ENCODE measurements at regions not wholly inside any gene's neighbourhood (a gene's known extent, or its start where the extent isn't known, plus 50 kb on each side); places are given as distances from the start of the nearest gene placed in this dataset.
A peak's percentile ranks its signal among the peaks of the same experiment; 100 is the strongest.

DNA sequence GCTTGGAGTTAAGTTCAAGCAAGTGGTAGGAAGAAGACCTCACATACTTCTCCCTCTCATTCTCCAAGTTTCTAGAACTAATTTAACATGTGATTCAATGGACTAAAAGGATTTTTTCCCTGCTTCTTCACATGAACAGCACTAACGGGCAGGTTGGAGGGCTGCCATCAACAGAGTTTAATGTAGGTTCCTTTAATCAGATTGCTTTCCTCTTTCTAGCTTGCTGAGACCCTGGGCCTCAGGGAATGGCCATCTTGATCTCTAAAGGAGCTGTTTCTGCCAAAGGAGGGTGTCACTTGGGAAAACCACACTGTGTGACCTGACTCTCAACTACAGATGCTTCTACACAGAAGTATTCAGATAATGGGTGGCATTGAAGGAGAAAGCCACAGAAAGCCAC lies 223.3 kb downstream of the PIK3R1 start:
- ATAC-seq (no peak), DNase-seq (no peak)
- Mint-ChIP-seq H3K4me1 (ENCODE audit: low read depth) (peaks cover 34% of the 10 kb centered on the region), H3K36me3 (ENCODE audit: insufficient read depth) (no peaks in the 10 kb centered on the region), H3K27me3 (ENCODE audit: low read depth) (peaks cover 2% of the 10 kb centered on the region), H3K9me3 (no peaks in the 10 kb centered on the region), H3K4me3 (no peak overlapping the region)

GRCh38 chr5:68440245-68440644 lies 224.7 kb downstream of the PIK3R1 start:
- DNase-seq (no peak), ATAC-seq (no peak)
- no peak overlapping the region for H3K4me3 Mint-ChIP-seq
- H3K27me3 Mint-ChIP-seq (ENCODE audit: low read depth) = peaks cover 2% of the 10 kb centered on the region
- H3K36me3 Mint-ChIP-seq (ENCODE audit: insufficient read depth) = no peaks in the 10 kb centered on the region
- H3K9me3 Mint-ChIP-seq = no peaks in the 10 kb centered on the region
- peaks cover 22% of the 10 kb centered on the region for H3K4me1 Mint-ChIP-seq (ENCODE audit: low read depth)

DNA sequence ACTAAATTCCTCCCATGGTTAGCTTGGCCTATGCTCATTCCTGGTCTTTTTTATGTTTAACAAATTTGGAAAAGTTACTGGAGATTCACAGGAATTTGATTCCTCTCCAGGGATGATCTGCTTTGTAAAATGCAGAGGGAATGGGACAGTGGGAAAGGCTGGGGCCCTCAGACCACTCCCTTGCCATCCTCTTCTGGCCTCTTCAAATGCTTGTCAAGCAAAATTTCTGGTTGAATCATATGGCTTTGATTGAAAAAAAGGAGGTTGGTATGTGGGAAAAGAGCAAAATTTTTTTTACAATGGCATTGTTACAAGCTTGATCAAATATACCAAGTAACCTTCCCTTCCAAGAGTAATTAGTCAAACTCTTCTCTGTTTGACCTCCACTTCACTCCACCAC lies 225.1 kb downstream of the PIK3R1 start:
- peaks cover 2% of the 10 kb centered on the region for H3K27me3 Mint-ChIP-seq (ENCODE audit: low read depth)
- no peaks in the 10 kb centered on the region for H3K36me3 Mint-ChIP-seq (ENCODE audit: insufficient read depth)
- DNase-seq = no peak
- H3K4me1 Mint-ChIP-seq (ENCODE audit: low read depth) = peaks cover 18% of the 10 kb centered on the region
- no peaks in the 10 kb centered on the region for H3K9me3 Mint-ChIP-seq
- no peak for ATAC-seq
- H3K4me3 Mint-ChIP-seq = no peak overlapping the region

DNA sequence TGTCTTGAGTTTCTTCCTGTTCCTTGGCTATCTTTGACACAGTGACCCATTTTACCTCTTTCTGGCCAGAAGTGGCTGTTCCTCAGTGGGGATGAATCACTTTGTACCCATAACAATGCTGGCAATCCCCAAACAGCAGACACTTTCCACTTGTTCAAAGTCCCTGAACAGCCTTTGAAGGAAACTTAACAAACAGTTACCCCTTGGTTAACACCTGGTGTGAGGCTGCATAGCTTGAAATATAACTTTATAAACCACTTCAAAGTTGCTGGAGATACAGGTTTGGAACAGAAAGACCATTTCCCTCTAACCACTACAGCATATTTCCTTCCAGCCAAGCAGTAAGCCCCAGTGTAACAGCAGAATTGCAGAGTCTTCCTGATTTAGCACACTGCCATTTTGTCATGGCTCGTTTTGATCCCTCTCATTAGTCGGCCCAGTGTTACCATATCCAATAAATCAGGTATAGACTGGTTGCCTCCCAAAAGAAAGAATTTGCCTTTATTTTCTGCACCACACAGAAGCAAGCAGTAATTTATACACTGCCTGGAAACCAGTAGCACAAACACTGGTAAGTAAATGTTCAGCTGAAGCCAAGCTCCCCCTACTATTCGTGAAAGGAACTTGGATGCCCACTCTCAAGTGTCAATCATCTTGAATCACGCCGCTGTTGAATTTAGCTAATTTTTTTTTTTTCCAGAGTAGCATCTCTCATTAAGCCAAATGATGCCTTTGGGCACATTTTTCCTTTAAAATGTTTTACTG lies 225.9 kb downstream of the PIK3R1 start:
- H3K36me3 Mint-ChIP-seq (ENCODE audit: insufficient read depth) = no peaks in the 10 kb centered on the region
- H3K27me3 Mint-ChIP-seq (ENCODE audit: low read depth) = peaks cover 2% of the 10 kb centered on the region
- H3K9me3 Mint-ChIP-seq = no peaks in the 10 kb centered on the region
- no peak for DNase-seq
- H3K4me1 Mint-ChIP-seq (ENCODE audit: low read depth) = peaks cover 15% of the 10 kb centered on the region
- peak; percentile 75 to 89 for ATAC-seq
- no peak overlapping the region for H3K4me3 Mint-ChIP-seq

DNA sequence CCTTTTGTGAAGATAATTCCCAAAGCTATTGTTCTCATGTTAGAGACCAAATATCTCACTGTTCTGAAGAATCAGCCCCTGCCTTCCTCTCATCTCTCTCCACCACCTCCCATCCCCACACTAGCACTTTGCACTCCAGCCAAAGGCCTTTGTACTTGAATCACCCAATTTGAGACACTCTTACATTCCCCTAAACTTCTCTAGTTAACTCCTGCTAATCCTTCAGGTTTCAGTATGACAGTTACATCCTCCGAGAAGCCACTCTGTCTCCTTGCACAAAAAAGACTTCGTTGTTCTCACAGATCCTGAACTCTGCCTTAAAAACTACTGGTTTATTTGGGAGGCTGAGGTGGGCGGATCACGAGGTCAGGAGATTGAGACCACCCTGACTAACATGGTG lies 227.5 kb downstream of the PIK3R1 start:
- DNase-seq = no peak
- ATAC-seq = no peak
- no peak overlapping the region for H3K4me3 Mint-ChIP-seq
- H3K27me3 Mint-ChIP-seq (ENCODE audit: low read depth) = peaks cover 2% of the 10 kb centered on the region
- H3K4me1 Mint-ChIP-seq (ENCODE audit: low read depth) = peaks cover 15% of the 10 kb centered on the region
- no peaks in the 10 kb centered on the region for H3K9me3 Mint-ChIP-seq
- H3K36me3 Mint-ChIP-seq (ENCODE audit: insufficient read depth) = no peaks in the 10 kb centered on the region

- peaks cover 2% of the 10 kb centered on the region for H3K27me3 Mint-ChIP-seq (ENCODE audit: low read depth)
- H3K4me3 Mint-ChIP-seq = no peak overlapping the region
Measured at GRCh38 chr5:68444048-68444447, 228.5 kb downstream of the PIK3R1 start.

GRCh38 chr5:68444833-68445232 lies 229.3 kb downstream of the PIK3R1 start:
- no peak for DNase-seq
- no peak for ATAC-seq
- Mint-ChIP-seq H3K4me1 (ENCODE audit: low read depth) (peaks cover 15% of the 10 kb centered on the region), H3K4me3 (no peak overlapping the region), H3K9me3 (no peaks in the 10 kb centered on the region), H3K27me3 (ENCODE audit: low read depth) (peaks cover under 1% of the 10 kb centered on the region), H3K36me3 (ENCODE audit: insufficient read depth) (no peaks in the 10 kb centered on the region)

More at GRCh38 chr5:68444048-68444447, 228.5 kb downstream of the PIK3R1 start:
- no peaks in the 10 kb centered on the region for H3K36me3 Mint-ChIP-seq (ENCODE audit: insufficient read depth)
- DNase-seq = no peak
- H3K4me1 Mint-ChIP-seq (ENCODE audit: low read depth) = peaks cover 15% of the 10 kb centered on the region
- H3K9me3 Mint-ChIP-seq = no peaks in the 10 kb centered on the region
- no peak for ATAC-seq

DNA sequence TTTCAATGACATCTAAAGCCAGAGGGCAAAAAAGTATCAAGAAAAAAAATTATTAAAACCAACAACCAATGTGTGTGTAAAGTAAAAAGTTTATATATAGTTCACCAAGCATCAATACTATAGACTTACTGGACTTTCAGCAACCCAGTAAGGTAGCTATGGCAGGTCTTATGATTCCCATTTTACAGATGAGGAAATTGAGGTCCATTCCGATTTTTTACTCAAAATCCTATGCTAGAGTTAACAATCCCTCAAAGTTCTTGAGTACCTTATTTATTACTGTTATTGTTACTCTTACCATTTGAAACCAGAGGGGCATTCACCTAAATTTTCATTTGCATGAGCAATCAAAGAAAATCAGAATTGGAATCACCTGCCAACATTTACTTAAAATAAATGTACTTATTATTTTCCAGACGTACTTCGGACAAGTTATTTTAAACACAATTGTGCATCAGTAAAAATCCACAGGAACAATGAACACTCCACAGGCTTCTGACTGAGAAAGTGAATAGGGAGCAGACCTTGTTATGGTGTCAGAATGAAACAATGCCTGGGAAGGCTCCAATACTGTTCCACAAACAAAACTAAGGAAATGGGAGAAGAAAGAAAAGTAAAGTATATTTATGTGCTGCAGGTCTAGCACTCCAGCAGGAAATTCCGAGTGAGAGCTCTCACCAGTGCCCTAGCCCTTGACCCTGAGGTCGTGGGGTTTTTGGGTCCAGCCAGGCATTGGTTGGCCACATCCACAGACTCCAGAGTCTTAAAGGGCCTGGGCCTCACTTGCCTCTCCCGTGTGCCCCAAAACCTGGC lies 229.9 kb downstream of the PIK3R1 start:
- no peak for ATAC-seq

GRCh38 chr5:68446070-68446357 lies 230.5 kb downstream of the PIK3R1 start:
- H3K4me3 Mint-ChIP-seq = no peak overlapping the region
- no peaks in the 10 kb centered on the region for H3K9me3 Mint-ChIP-seq
- DNase-seq (no peak), ATAC-seq (no peak)
- H3K36me3 Mint-ChIP-seq (ENCODE audit: insufficient read depth) = no peaks in the 10 kb centered on the region
- peaks cover 12% of the 10 kb centered on the region for H3K4me1 Mint-ChIP-seq (ENCODE audit: low read depth)
- no peaks in the 10 kb centered on the region for H3K27me3 Mint-ChIP-seq (ENCODE audit: low read depth)

More for the DNA sequence above, 229.9 kb downstream of the PIK3R1 start:
- Mint-ChIP-seq H3K9me3 (no peaks in the 10 kb centered on the region), H3K27me3 (ENCODE audit: low read depth) (no peaks in the 10 kb centered on the region), H3K4me1 (ENCODE audit: low read depth) (peaks cover 15% of the 10 kb centered on the region), H3K36me3 (ENCODE audit: insufficient read depth) (no peaks in the 10 kb centered on the region), H3K4me3 (no peak overlapping the region)
- DNase-seq = no peak

DNA sequence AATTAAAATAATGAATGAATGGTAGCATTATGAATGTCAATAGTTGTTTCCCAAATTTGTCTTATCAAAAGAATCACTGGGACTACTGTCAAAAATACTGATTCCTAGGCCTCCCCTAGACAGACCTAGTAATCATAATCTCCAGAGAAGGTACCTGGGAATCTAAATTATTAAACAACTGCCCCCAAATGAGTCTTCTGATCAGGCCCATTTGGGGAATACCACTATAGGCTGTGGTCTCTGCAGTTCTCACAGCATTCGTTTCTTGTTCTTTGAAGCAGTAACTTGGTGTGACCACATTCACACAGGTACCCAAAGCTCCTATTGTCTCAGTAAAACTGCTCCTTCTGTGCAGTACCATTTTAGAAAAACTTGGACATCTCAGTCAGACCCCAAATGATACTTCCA lies 230.9 kb downstream of the PIK3R1 start:
- Mint-ChIP-seq H3K36me3 (ENCODE audit: insufficient read depth) (no peaks in the 10 kb centered on the region), H3K27me3 (ENCODE audit: low read depth) (no peaks in the 10 kb centered on the region), H3K4me1 (ENCODE audit: low read depth) (peaks cover 7% of the 10 kb centered on the region), H3K4me3 (no peak overlapping the region), H3K9me3 (no peaks in the 10 kb centered on the region)
- ATAC-seq (no peak), DNase-seq (no peak)

GRCh38 chr5:68447136-68447929 lies 231.8 kb downstream of the PIK3R1 start:
- no peaks in the 10 kb centered on the region for H3K36me3 Mint-ChIP-seq (ENCODE audit: insufficient read depth)
- H3K9me3 Mint-ChIP-seq = no peaks in the 10 kb centered on the region
- ATAC-seq = no peak
- DNase-seq = no peak
- no peaks in the 10 kb centered on the region for H3K27me3 Mint-ChIP-seq (ENCODE audit: low read depth)
- H3K4me3 Mint-ChIP-seq = no peak overlapping the region
- peaks cover 4% of the 10 kb centered on the region for H3K4me1 Mint-ChIP-seq (ENCODE audit: low read depth)

DNA sequence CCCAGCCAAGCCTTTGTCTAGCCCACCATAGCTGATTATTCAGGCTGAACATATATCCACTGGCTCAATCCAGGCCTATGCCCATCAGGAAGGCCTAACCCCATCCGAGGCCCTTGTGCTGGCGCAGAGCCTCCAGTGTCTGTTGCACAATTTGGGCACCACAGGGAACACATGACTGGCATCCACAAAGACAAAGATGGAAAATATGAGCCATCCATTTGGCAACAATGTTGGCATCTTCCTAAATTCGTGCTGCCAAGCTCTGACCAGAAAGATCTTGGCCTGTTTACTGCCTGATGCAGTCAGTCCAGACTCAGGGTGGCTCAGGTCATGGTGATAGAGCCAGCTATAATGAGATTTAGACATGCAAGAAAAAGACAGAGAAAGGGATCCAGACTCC lies 233.8 kb downstream of the PIK3R1 start:
- DNase-seq (no peak), ATAC-seq (no peak)
- Mint-ChIP-seq H3K4me3 (no peak overlapping the region), H3K4me1 (ENCODE audit: low read depth) (no peaks in the 10 kb centered on the region), H3K9me3 (peaks cover 6% of the 10 kb centered on the region), H3K36me3 (ENCODE audit: insufficient read depth) (no peaks in the 10 kb centered on the region), H3K27me3 (ENCODE audit: low read depth) (no peaks in the 10 kb centered on the region)

DNA sequence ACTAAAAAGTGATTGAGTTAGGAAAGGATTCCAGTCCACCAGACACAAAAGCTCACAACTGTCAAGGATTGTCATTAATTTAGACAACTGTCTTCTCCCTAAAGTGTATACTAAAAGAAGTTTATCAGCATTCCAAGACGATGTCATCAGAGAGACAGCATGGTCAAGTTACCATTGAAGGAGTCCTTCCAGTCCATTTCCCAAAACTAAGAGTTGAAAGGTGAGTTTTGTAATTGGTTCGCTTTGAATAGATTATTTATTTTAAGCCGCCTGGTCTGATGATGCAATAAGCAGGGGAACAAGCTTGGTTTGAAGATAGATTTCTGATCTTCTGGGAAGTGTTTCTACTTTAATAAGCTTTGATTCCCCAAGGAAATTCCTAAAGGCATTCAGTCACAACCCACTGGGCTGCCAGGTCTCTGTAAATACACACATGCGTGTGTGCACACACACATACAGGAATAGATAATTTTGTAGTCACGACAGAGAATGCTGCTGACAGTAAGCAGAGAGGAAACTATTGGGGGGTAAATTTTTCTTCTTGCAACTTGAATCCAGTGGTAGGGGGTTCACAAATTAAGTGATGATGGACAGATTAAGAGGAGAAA lies 234.8 kb downstream of the PIK3R1 start:
- DNase-seq (no peak), ATAC-seq (no peak)
- peaks cover 6% of the 10 kb centered on the region for H3K9me3 Mint-ChIP-seq
- no peaks in the 10 kb centered on the region for H3K36me3 Mint-ChIP-seq (ENCODE audit: insufficient read depth)
- no peak overlapping the region for H3K4me3 Mint-ChIP-seq
- H3K4me1 Mint-ChIP-seq (ENCODE audit: low read depth) = no peaks in the 10 kb centered on the region
- H3K27me3 Mint-ChIP-seq (ENCODE audit: low read depth) = no peaks in the 10 kb centered on the region

GRCh38 chr5:68452286-68452685 lies 236.7 kb downstream of the PIK3R1 start:
- Mint-ChIP-seq H3K27me3 (ENCODE audit: low read depth) (no peaks in the 10 kb centered on the region), H3K9me3 (peaks cover 6% of the 10 kb centered on the region), H3K36me3 (ENCODE audit: insufficient read depth) (no peaks in the 10 kb centered on the region), H3K4me3 (no peak overlapping the region), H3K4me1 (ENCODE audit: low read depth) (no peaks in the 10 kb centered on the region)
- no peak for DNase-seq
- no peak for ATAC-seq
